ENCODE measurements at regions not wholly inside any gene's neighbourhood (a gene's known extent, or its start where the extent isn't known, plus 50 kb on each side); places are given as distances from the start of the nearest gene placed in this dataset.

- TF ChIP-seq BRCA1 (IDR thresholded peaks at IDR 0.05; ENCODE audit: low read depth, low read length), result no peak
Measured at GRCh38 chr6:119801056-119801455, 451.5 kb upstream of the MAN1A1 start (continued).

DNA sequence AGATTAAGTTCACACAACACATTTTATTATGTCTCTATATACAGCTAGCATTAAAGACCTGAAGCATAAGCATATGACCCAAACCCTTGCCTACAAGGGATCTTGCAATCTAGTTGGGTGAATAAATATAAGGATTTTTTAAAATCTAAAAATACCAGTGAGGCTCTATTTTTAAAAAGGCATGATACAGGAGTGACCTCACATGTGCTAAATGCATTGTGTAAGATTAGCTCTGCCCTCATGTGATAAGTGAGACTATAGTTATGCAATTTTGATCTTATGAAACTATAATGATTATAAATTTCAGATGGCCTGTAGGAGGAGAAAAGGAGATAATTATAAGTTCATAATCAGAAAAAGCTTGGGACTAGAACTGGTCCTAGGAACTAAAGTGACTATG, 451.0 kb upstream of the MAN1A1 start:
- no peak overlapping the region for H2BK20ac ChIP-seq (ENCODE audit: low read length)
- H3K4ac ChIP-seq (replicated peaks; ENCODE audit: insufficient read length, low read depth, low read length), result no peak overlapping the region
- POLR2A ChIA-PET (ENCODE audit: partially characterized antibody), result no interaction called here
- TF ChIP-seq POLR2AphosphoS5 (IDR thresholded peaks at IDR 0.05; ENCODE audit: low read depth, low read length), result no peak
- no peak for TF ChIP-seq JUN (IDR thresholded peaks at IDR 0.05; ENCODE audit: low read depth, low read length)
- no peak for TF ChIP-seq PHF8 (conservative IDR thresholded peaks at IDR 0.05; ENCODE audit: low read depth, low read length)
- no peak for TF ChIP-seq SUZ12 (IDR thresholded peaks at IDR 0.05; ENCODE audit: low read length)
- no peak for TF ChIP-seq CBX8 (IDR thresholded peaks at IDR 0.05; ENCODE audit: borderline replicate concordance, low read depth, low read length)
- TF ChIP-seq EGR1 (IDR thresholded peaks at IDR 0.05; ENCODE audit: borderline replicate concordance, low read depth, low read length), result no peak
- no peak for TF ChIP-seq TEAD4 (IDR thresholded peaks at IDR 0.05; ENCODE audit: low read depth, low read length)
- TF ChIP-seq SIRT6 (IDR thresholded peaks at IDR 0.05; ENCODE audit: low read length), result no peak
- TF ChIP-seq, protein P1, sequence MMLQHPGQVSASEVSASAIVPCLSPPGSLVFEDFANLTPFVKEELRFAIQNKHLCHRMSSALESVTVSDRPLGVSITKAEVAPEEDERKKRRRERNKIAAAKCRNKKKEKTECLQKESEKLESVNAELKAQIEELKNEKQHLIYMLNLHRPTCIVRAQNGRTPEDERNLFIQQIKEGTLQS (IDR thresholded peaks at IDR 0.05; ENCODE audit: insufficient read depth, low read depth, low read length), result no peak
- TF ChIP-seq, protein P2, sequence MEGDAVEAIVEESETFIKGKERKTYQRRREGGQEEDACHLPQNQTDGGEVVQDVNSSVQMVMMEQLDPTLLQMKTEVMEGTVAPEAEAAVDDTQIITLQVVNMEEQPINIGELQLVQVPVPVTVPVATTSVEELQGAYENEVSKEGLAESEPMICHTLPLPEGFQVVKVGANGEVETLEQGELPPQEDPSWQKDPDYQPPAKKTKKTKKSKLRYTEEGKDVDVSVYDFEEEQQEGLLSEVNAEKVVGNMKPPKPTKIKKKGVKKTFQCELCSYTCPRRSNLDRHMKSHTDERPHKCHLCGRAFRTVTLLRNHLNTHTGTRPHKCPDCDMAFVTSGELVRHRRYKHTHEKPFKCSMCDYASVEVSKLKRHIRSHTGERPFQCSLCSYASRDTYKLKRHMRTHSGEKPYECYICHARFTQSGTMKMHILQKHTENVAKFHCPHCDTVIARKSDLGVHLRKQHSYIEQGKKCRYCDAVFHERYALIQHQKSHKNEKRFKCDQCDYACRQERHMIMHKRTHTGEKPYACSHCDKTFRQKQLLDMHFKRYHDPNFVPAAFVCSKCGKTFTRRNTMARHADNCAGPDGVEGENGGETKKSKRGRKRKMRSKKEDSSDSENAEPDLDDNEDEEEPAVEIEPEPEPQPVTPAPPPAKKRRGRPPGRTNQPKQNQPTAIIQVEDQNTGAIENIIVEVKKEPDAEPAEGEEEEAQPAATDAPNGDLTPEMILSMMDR (IDR thresholded peaks at IDR 0.05; ENCODE audit: control extremely low read depth in 1 of 3, insufficient read depth in 1 of 3, low read depth in 1 of 3, low read length in 3 of 3), result no peak

More for the DNA sequence above, 451.0 kb upstream of the MAN1A1 start:
- Histone ChIP-seq H3K9ac (replicated peaks in 1 of 4; ENCODE audit: extremely low read depth in 1 of 4, low read depth in 3 of 4, low read length in 3 of 4) (no peak overlapping the region), H3K36me3 (ENCODE audit: control insufficient read depth in 2 of 4, insufficient read depth in 4 of 4, low read length in 3 of 4) (no peaks in the 10 kb centered on the region), H3K4me2 (ENCODE audit: insufficient read depth in 1 of 2, low read depth in 2 of 2, low read length in 2 of 2) (no peak overlapping the region), H3K23me2 (ENCODE audit: low read depth, low read length) (no peaks in the 10 kb centered on the region; the same call in 1 of the 2 replicates), H3K14ac (ENCODE audit: insufficient read length) (no peak overlapping the region), H3K27me3 (replicated peaks in 1 of 4; ENCODE audit: control insufficient read depth in 3 of 4, extremely low read depth in 1 of 4, insufficient read depth in 3 of 4, low read length in 3 of 4) (no peaks in the 10 kb centered on the region), H4K5ac (ENCODE audit: insufficient read length, low read depth, low read length) (no peak overlapping the region), H3K56ac (replicated peaks; ENCODE audit: insufficient read length, low read depth, low read length) (no peak overlapping the region), H2AFZ (ENCODE audit: low read length) (no peak overlapping the region), H3K18ac (ENCODE audit: extremely low read depth, low read length) (no peak overlapping the region), H3K27ac (ENCODE audit: low read depth, low read length) (no peak overlapping the region), H4K20me1 (replicated peaks in 1 of 2; ENCODE audit: control insufficient read depth in 1 of 2, insufficient read depth in 2 of 2, low read length in 2 of 2) (no peaks in the 10 kb centered on the region), H3K23ac (ENCODE audit: insufficient read length) (no peak overlapping the region), H2BK15ac (ENCODE audit: low read length) (no peak overlapping the region), H2BK120ac (replicated peaks; ENCODE audit: low read depth, low read length) (no peak overlapping the region), H3K79me2 (ENCODE audit: control insufficient read depth in 1 of 2, insufficient read depth in 2 of 2, low read length in 2 of 2) (no peaks in the 10 kb centered on the region), H2BK12ac (ENCODE audit: low read depth, low read length) (no peak overlapping the region), H2AK5ac (ENCODE audit: low read depth, low read length) (no peak overlapping the region), H3K4me3 (ENCODE audit: extremely low read depth in 1 of 4, insufficient read depth in 2 of 4, low read depth in 3 of 4, low read length in 4 of 4) (no peak overlapping the region), H2BK5ac (ENCODE audit: low read depth, low read length) (no peak overlapping the region), H3K79me1 (ENCODE audit: low read depth, low read length) (no peaks in the 10 kb centered on the region), H3K4me1 (replicated peaks in 1 of 4; ENCODE audit: control insufficient read depth in 3 of 4, insufficient read depth in 4 of 4, low read length in 3 of 4) (no peaks in the 10 kb centered on the region; a peak in 1 of 7 replicates), H3K9me3 (ENCODE audit: insufficient read depth in 2 of 2, low read depth in 1 of 2, low read length in 1 of 2) (no peaks in the 10 kb centered on the region), H4K8ac (ENCODE audit: extremely low read depth, insufficient read depth, low read length) (no peak overlapping the region), H4K91ac (replicated peaks; ENCODE audit: insufficient read length, low read length) (no peak overlapping the region)
- CTCF ChIA-PET (ENCODE audit: partially characterized antibody), result interaction anchor here (1.1 to 1.9 kb wide), 4 partner anchors 10 to 255 kb away, joined by 3 to 4 read pairs (median 3); no protein-coding TSS in a partner anchor
- FAIRE-seq (no peak), DNase-seq (ENCODE audit: low read depth in 1 of 2, low spot score in 2 of 2) (no peak)
